WI38 (cell line): ENCODE measurements at regions not wholly inside any gene's neighbourhood (a gene's known extent, or its start where the extent isn't known, plus 50 kb on each side); places are given as distances from the start of the nearest gene placed in this dataset.

Experiments
- H3K4me3 ChIP-seq: 2 replicates; pipeline ENCODE4 v1.5.1; 2011; ENCODE audit warnings: low read depth, mild to moderate bottlenecking, control low read depth, low read length
- CTCF ChIP-seq: IDR thresholded peaks from 2 replicates; pipeline ENCODE4 v1.5.1; 2012; ENCODE audit warnings: low read depth, mild to moderate bottlenecking, control low read depth, low read length

GRCh38 chr2:235134420-235134819, 182.6 kb downstream of the SH3BP4 start:
- H3K4me3 ChIP-seq, result no peak overlapping the region
- TF ChIP-seq CTCF, result no peak

GRCh38 chr2:235135195-235135965, 183.6 kb downstream of the SH3BP4 start:
- H3K4me3 ChIP-seq, result no peak overlapping the region
- TF ChIP-seq CTCF, result no peak

GRCh38 chr2:235135990-235136561, 184.3 kb downstream of the SH3BP4 start:
- TF ChIP-seq CTCF, result peak; percentile 84

GRCh38 chr2:235138339-235138738, 186.5 kb downstream of the SH3BP4 start:
- TF ChIP-seq CTCF, result no peak
- H3K4me3 ChIP-seq, result no peak overlapping the region

More at GRCh38 chr2:235135990-235136561, 184.3 kb downstream of the SH3BP4 start:
- H3K4me3 ChIP-seq, result no peak overlapping the region

GRCh38 chr2:235139956-235140800, 188.4 kb downstream of the SH3BP4 start:
- H3K4me3 ChIP-seq, result no peak overlapping the region
- TF ChIP-seq CTCF, result no peak

GRCh38 chr2:235140801-235141081, 188.9 kb downstream of the SH3BP4 start:
- no peak for TF ChIP-seq CTCF
- H3K4me3 ChIP-seq, result no peak overlapping the region
